Urinary bladder (tissue), 3 donors: ENCODE measurements at regions not wholly inside any gene's neighbourhood (a gene's known extent, or its start where the extent isn't known, plus 50 kb on each side); places are given as distances from the start of the nearest gene placed in this dataset.
"Not testable (repeated sequence)": the region's sequence is repeated elsewhere in the genome, so short reads cannot be mapped to it uniquely, and the experiment has no call there.

Experiments
- DNase-seq: peaks from one replicate; pipeline ENCODE4 v3.0.0-alpha.2; 2015; ENCODE audit errors: extremely low spot score
- H3K27ac ChIP-seq: one replicate; pipeline ENCODE4 v1.5.1; 2013; ENCODE audit warnings: low read depth, mild to moderate bottlenecking, moderate library complexity
- H3K36me3 ChIP-seq: one replicate; pipeline ENCODE4 v1.6.1; 2013; ENCODE audit warnings: mild to moderate bottlenecking, moderate library complexity; ENCODE audit not compliant: insufficient read depth
- H3K4me1 ChIP-seq: one replicate; pipeline ENCODE4 v1.6.1; 2013; ENCODE audit warnings: mild to moderate bottlenecking, moderate library complexity; ENCODE audit not compliant: insufficient read depth
- H3K4me3 ChIP-seq: one replicate; pipeline ENCODE4 v1.5.1; 2013; ENCODE audit warnings: low read depth, low read length
- WGBS: extraction: QIAGEN DNeasy Blood & Tissue Kit; methylation state at CpG from one replicate; pipeline ENCODE4 v1.1.7; 2013; 5-methylcytosine and 5-hydroxymethylcytosine counted together
- donor health status: healthy with polysubstance abuse.
- donor health status: healthy.

GRCh38 chr1:96519851-96520578 lies 201.6 kb upstream of the PTBP2 start:
- peak; percentile 31 for DNase-seq
- Histone ChIP-seq H3K36me3 (no peaks in the 10 kb centered on the region), H3K27ac (no peak overlapping the region), H3K4me3 (no peak overlapping the region), H3K4me1 (no peaks in the 10 kb centered on the region)
- WGBS = 31% methylated on average over 9 of the region's 9 CpGs

GRCh38 chr1:96520579-96520947 lies 201.0 kb upstream of the PTBP2 start:
- no peak overlapping the region for H3K4me3 ChIP-seq
- no peaks in the 10 kb centered on the region for H3K4me1 ChIP-seq
- no peak overlapping the region for H3K27ac ChIP-seq
- 9% methylated on average over 3 of the region's 3 CpGs for WGBS
- DNase-seq = peak; percentile 48
- H3K36me3 ChIP-seq = no peaks in the 10 kb centered on the region

- no peak for DNase-seq
- 48% methylated on average over 6 of the region's 6 CpGs for WGBS
- H3K27ac ChIP-seq = no peak overlapping the region
Measured at GRCh38 chr1:96521010-96521409, 200.6 kb upstream of the PTBP2 start.

GRCh38 chr1:96521994-96522760 lies 199.4 kb upstream of the PTBP2 start:
- Histone ChIP-seq H3K4me3 (no peak overlapping the region), H3K27ac (no peak overlapping the region), H3K36me3 (no peaks in the 10 kb centered on the region), H3K4me1 (no peaks in the 10 kb centered on the region)
- no peak for DNase-seq
- 87% methylated on average over 2 of the region's 2 CpGs for WGBS

More at GRCh38 chr1:96521010-96521409, 200.6 kb upstream of the PTBP2 start:
- Histone ChIP-seq H3K36me3 (no peaks in the 10 kb centered on the region), H3K4me1 (no peaks in the 10 kb centered on the region), H3K4me3 (no peak overlapping the region)

GRCh38 chr1:96522927-96523326 lies 198.7 kb upstream of the PTBP2 start:
- 94% methylated on average over 1 of the region's 1 CpG for WGBS
- Histone ChIP-seq H3K4me1 (no peaks in the 10 kb centered on the region), H3K4me3 (no peak overlapping the region), H3K27ac (no peak overlapping the region), H3K36me3 (no peaks in the 10 kb centered on the region)
- DNase-seq = no peak

- Histone ChIP-seq H3K4me3 (no peak overlapping the region), H3K4me1 (no peaks in the 10 kb centered on the region), H3K36me3 (no peaks in the 10 kb centered on the region), H3K27ac (no peak overlapping the region)
- 76% methylated on average over 2 of the region's 2 CpGs for WGBS
- DNase-seq = no peak
Measured at GRCh38 chr1:96524100-96524499, 197.5 kb upstream of the PTBP2 start.

GRCh38 chr1:96525657-96526557 lies 195.7 kb upstream of the PTBP2 start:
- WGBS = 72% methylated on average over 8 of the region's 8 CpGs
- H3K4me1 ChIP-seq = no peaks in the 10 kb centered on the region
- H3K4me3 ChIP-seq = no peak overlapping the region
- H3K27ac ChIP-seq = no peak overlapping the region
- H3K36me3 ChIP-seq = no peaks in the 10 kb centered on the region
- DNase-seq = no peak

GRCh38 chr1:96528672-96529071 lies 192.9 kb upstream of the PTBP2 start:
- H3K4me3 ChIP-seq, H3K4me1 ChIP-seq, H3K36me3 ChIP-seq, H3K27ac ChIP-seq, DNase-seq: not testable (repeated sequence)
- 100% methylated on average over 1 of the region's 1 CpG for WGBS

GRCh38 chr1:96533820-96534219 lies 187.8 kb upstream of the PTBP2 start:
- H3K4me1 ChIP-seq = peaks cover 2% of the 10 kb centered on the region
- H3K27ac ChIP-seq = no peak overlapping the region
- H3K4me3 ChIP-seq = no peak overlapping the region
- H3K36me3 ChIP-seq = no peaks in the 10 kb centered on the region
- 96% methylated on average over 4 of the region's 4 CpGs for WGBS
- DNase-seq = no peak

- Histone ChIP-seq H3K4me1 (peaks cover 2% of the 10 kb centered on the region), H3K4me3 (no peak overlapping the region), H3K27ac (no peak overlapping the region), H3K36me3 (no peaks in the 10 kb centered on the region)
- no peak for DNase-seq
Measured at GRCh38 chr1:96536581-96536980, 185.0 kb upstream of the PTBP2 start.

- Histone ChIP-seq H3K4me3 (no peak overlapping the region), H3K36me3 (no peaks in the 10 kb centered on the region), H3K4me1 (peaks cover 2% of the 10 kb centered on the region), H3K27ac (no peak overlapping the region)
- 48% methylated on average over 4 of the region's 4 CpGs for WGBS
- no peak for DNase-seq
Measured at GRCh38 chr1:96538111-96538641, 183.4 kb upstream of the PTBP2 start.

GRCh38 chr1:96538883-96539282 lies 182.7 kb upstream of the PTBP2 start:
- peak; percentile 92 for DNase-seq
- peaks cover 2% of the 10 kb centered on the region for H3K4me1 ChIP-seq
- no peaks in the 10 kb centered on the region for H3K36me3 ChIP-seq
- no peak overlapping the region for H3K4me3 ChIP-seq
- WGBS = 19% methylated on average over 5 of the region's 5 CpGs
- peak overlapping the region; percentile 59 for H3K27ac ChIP-seq

GRCh38 chr1:96541491-96541890 lies 180.1 kb upstream of the PTBP2 start:
- DNase-seq = no peak
- Histone ChIP-seq H3K36me3 (no peaks in the 10 kb centered on the region), H3K4me1 (peaks cover 2% of the 10 kb centered on the region), H3K27ac (no peak overlapping the region), H3K4me3 (no peak overlapping the region)
- WGBS = 94% methylated on average over 2 of the region's 2 CpGs
